Activated B cell treated with CpG ODN at 0.5 μM for 24 hours (primary cell): ENCODE measurements at regions not wholly inside any gene's neighbourhood (a gene's known extent, or its start where the extent isn't known, plus 50 kb on each side); places are given as distances from the start of the nearest gene placed in this dataset.

ENCODE experiments used
- ATAC-seq: fragments of 200-7000 bp; cut with Tn5 transposase; one replicate; pipeline ENCODE4 v1.10.0; 2021; ENCODE audit warnings: low read depth, mild to moderate bottlenecking, moderate library complexity
- CTCF ChIA-PET: fragments of 350-600 bp; sonication (Branson Sonifier 250); formaldehyde crosslinking; loops from one replicate; lab custom pipeline; 2021; ENCODE audit warnings: antibody characterized with exemption; lab: Charles Lee
- POLR2A ChIA-PET: fragments of 350-600 bp; sonication (Branson Sonifier 250); formaldehyde crosslinking; loops from one replicate; lab custom pipeline; 2021; ENCODE audit warnings: antibody characterized with exemption; lab: Charles Lee
- DNase-seq: peaks from one replicate; pipeline ENCODE4 v3.0.0; 2022
- H3K27ac Mint-ChIP-seq: one replicate; pipeline ENCODE4 v1.8.0; 2020; ENCODE audit warnings: mixed read lengths
- H3K27me3 Mint-ChIP-seq: one replicate; pipeline ENCODE4 v1.8.0; 2021; ENCODE audit warnings: mixed read lengths
- H3K36me3 Mint-ChIP-seq: one replicate; pipeline ENCODE4 v1.8.0; 2021; ENCODE audit warnings: low read depth, mixed read lengths
- H3K4me1 Mint-ChIP-seq: one replicate; pipeline ENCODE4 v1.8.0; 2021; ENCODE audit warnings: mixed read lengths
- H3K4me3 Mint-ChIP-seq: one replicate; pipeline ENCODE4 v1.8.0; 2020; ENCODE audit warnings: mild to moderate bottlenecking, mixed read lengths
- H3K9me3 Mint-ChIP-seq: one replicate; pipeline ENCODE4 v1.8.0; 2020; ENCODE audit warnings: mixed read lengths
- CTCF ChIP-seq: fragments of 200-600 bp; IDR thresholded peaks from one replicate; pipeline ENCODE4 v1.8.0; 2022; ENCODE audit warnings: antibody characterized with exemption, mild to moderate bottlenecking
- intact Hi-C: fragments of 100-400 bp; cut with micrococcal nuclease; formaldehyde crosslinking; loops from one replicate; pipeline ENCODE4 v1.15.1; 2024

- H3K27ac Mint-ChIP-seq, result no peak overlapping the region
- peaks cover 12% of the 10 kb centered on the region for H3K27me3 Mint-ChIP-seq
- ChIA-PET CTCF (no interaction called here), POLR2A (no interaction called here)
- H3K36me3 Mint-ChIP-seq, result no peaks in the 10 kb centered on the region
- intact Hi-C loops, result no loop called here
- ATAC-seq, result no peak
- H3K9me3 Mint-ChIP-seq, result peaks cover 3% of the 10 kb centered on the region
- no peak for DNase-seq
- H3K4me1 Mint-ChIP-seq, result no peaks in the 10 kb centered on the region
- no peak for TF ChIP-seq CTCF
- no peak overlapping the region for H3K4me3 Mint-ChIP-seq
Observed at GRCh38 chr4:145316897-145317574, 136.6 kb upstream of the OTUD4 start.

GRCh38 chr4:145315811-145316225 lies 135.4 kb upstream of the OTUD4 start:
- TF ChIP-seq CTCF, result no peak
- intact Hi-C loops, result no loop called here
- ChIA-PET POLR2A (no interaction called here), CTCF (no interaction called here)
- no peak for ATAC-seq
- DNase-seq, result no peak
- Mint-ChIP-seq H3K4me1 (no peaks in the 10 kb centered on the region), H3K4me3 (no peak overlapping the region), H3K27ac (no peak overlapping the region), H3K36me3 (no peaks in the 10 kb centered on the region), H3K9me3 (peaks cover 3% of the 10 kb centered on the region), H3K27me3 (peaks cover 12% of the 10 kb centered on the region)

GRCh38 chr4:145308598-145308997 lies 128.2 kb upstream of the OTUD4 start:
- ChIA-PET POLR2A (no interaction called here), CTCF (no interaction called here)
- peaks cover 3% of the 10 kb centered on the region for H3K27me3 Mint-ChIP-seq
- no peak for TF ChIP-seq CTCF
- H3K27ac Mint-ChIP-seq, result no peak overlapping the region
- intact Hi-C loops, result no loop called here
- no peaks in the 10 kb centered on the region for H3K4me1 Mint-ChIP-seq
- ATAC-seq (no peak), DNase-seq (no peak)
- no peaks in the 10 kb centered on the region for H3K9me3 Mint-ChIP-seq
- no peak overlapping the region for H3K4me3 Mint-ChIP-seq
- H3K36me3 Mint-ChIP-seq, result no peaks in the 10 kb centered on the region

- no peaks in the 10 kb centered on the region for H3K4me1 Mint-ChIP-seq
- H3K27me3 Mint-ChIP-seq, result peaks cover 3% of the 10 kb centered on the region
- H3K27ac Mint-ChIP-seq, result no peak overlapping the region
- H3K9me3 Mint-ChIP-seq, result no peaks in the 10 kb centered on the region
- ATAC-seq (no peak), DNase-seq (no peak)
- no peaks in the 10 kb centered on the region for H3K36me3 Mint-ChIP-seq
- H3K4me3 Mint-ChIP-seq, result no peak overlapping the region
- intact Hi-C loops, result no loop called here
- CTCF ChIA-PET, result no interaction called here
- POLR2A ChIA-PET, result no interaction called here
- TF ChIP-seq CTCF, result no peak
Observed at GRCh38 chr4:145307763-145308430, 127.5 kb upstream of the OTUD4 start.

- Mint-ChIP-seq H3K27ac (no peak overlapping the region), H3K27me3 (peaks cover 2% of the 10 kb centered on the region), H3K4me1 (no peaks in the 10 kb centered on the region), H3K36me3 (no peaks in the 10 kb centered on the region), H3K4me3 (no peak overlapping the region), H3K9me3 (no peaks in the 10 kb centered on the region)
- TF ChIP-seq CTCF, result no peak
- no peak for DNase-seq
- no peak for ATAC-seq
- CTCF ChIA-PET, result no interaction called here
- POLR2A ChIA-PET, result no interaction called here
- intact Hi-C loops, result no loop called here
Observed at GRCh38 chr4:145307120-145307519, 126.7 kb upstream of the OTUD4 start.
